NCI-H1105 treated with DMSO at 0.1 percent for 48 hours (cell line): ENCODE measurements at regions not wholly inside any gene's neighbourhood (a gene's known extent, or its start where the extent isn't known, plus 50 kb on each side); places are given as distances from the start of the nearest gene placed in this dataset.

Experiments used
- DNase-seq: peaks from one replicate; lab custom pipeline; 2025; lab: John Stamatoyannopoulos, UW

DNA sequence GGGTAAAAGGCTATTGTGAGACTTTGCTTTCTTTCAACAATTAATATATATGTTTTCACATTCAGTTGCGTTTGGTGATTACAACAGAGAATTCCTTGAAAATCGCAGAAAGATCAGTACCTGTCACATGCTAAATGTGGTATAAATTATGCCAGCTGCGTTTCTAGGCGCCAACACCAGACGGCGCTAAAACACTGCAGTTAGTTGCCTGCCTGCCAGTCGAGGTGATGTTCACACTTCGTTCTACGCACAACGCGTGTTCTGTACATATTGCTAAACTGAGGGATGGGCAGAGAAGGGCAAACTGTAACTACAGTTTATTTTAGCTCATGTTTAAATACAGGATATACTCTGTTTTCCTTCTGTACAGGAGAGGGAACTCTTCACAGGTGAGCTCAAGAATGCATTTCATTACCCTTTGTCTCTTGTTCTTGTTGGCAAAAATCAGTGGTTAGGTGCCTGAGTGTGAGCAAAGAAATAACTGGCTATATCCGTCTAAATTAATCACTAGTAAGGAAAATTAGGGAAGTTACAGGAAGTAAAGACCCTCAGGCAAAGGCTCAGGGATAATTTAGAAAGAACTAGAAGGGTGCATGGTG lies 100.1 kb upstream of the RGS17 start:
- no peak for DNase-seq

DNA sequence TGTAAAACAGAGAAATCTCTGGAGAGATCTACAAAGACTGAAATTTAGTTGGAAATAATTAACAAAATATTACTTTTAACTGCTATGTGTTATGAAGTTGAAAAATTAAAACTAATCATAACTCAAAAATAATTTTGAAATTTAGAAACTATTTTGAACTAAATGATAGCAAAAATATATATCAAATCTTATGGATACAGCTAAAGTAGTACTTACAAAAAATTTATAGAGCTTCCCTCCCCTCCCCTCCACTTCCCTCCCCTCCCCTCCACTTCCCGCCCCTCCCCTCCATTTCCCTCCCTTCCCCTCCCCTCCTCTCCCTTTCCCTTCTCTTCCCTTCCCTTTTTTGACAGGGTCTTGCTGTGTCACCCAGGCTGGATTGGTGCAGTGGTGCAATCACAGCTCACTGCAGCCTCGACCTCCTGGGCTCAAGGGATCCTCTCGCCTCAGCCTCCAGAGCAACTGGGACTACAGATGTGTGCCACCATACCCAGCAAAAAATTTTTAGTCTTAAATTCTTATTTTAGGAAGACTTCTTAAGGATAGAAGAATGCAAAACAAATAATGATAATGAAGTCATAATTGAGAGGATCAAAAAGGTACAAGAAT lies 87.2 kb upstream of the RGS17 start:
- DNase-seq, result no peak

DNA sequence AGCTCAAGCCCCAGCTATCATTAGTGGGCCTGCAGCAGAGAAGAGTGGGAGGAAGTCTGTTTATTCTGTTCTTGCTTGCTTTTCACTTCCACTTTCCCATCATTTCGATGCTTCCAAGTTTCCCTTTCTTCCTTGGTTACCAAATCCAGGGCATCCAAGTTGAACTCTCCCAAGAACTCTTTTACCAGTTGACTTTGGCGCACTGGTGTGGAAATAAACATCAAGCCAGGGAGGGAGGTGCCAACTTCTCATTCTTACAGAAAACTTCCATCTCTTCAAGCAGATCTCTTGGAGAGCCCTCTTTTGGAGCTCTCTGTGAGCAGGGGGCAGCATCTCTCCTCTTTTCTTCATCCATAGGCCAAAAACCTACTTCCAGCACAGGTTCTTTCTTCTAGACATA lies 85.7 kb upstream of the RGS17 start:
- no peak for DNase-seq

DNA sequence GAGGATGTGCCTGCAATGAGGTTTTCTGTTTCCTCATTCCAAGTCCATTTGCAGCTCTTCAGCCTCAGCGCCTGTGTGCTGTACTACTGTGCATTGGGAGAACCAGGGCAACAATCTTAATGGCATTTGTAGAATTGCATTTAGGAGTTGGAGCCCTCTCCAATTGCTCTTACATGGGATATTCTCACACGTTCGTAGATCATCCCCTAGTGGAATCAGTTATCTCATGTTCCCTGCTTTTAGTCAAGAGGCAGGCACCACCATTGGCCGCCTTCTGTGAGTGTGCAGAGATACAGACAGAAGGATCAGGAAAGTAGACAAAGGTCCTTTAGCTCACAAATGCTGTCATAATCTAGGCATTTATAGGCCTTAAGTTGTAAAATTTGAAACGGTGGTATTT lies 84.2 kb upstream of the RGS17 start:
- DNase-seq, result no peak

DNA sequence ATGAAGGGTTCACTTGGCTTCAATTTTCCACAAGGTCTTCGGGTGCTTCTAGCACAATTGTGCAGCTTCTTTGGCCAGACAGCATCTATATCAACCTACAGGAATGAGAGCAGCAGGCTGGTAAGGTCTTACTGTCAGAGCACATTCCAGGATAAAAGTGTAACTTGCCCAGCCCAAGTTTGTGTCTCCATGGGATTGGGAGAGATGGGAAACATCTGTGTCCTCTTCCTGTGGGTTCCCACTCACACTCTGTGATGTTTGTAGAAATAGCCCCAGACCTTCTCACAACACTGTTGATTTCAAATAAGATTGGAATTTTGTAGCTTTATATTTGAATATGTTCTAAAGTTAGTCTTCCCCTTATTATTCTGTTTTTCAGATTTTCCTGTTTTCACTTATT lies 83.4 kb upstream of the RGS17 start:
- no peak for DNase-seq

DNA sequence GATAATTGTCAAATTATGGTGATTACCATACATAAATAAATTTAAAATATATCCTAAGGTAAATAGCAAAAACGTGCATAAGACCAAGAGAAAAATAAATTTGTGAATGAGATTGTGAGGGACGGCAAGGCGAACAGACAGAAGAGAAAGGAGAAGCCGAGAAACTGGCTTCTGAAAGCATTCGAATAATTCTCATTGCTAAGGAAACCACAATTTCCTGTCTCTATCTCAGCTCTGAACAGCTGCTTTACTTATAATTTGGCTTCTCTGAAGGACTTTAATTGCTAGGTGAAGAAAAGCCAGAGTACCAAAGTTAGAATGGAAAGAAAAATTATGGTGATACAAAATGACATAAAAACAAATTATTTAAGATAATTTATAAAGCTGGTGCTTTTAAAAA lies 79.0 kb upstream of the RGS17 start:
- no peak for DNase-seq

DNA sequence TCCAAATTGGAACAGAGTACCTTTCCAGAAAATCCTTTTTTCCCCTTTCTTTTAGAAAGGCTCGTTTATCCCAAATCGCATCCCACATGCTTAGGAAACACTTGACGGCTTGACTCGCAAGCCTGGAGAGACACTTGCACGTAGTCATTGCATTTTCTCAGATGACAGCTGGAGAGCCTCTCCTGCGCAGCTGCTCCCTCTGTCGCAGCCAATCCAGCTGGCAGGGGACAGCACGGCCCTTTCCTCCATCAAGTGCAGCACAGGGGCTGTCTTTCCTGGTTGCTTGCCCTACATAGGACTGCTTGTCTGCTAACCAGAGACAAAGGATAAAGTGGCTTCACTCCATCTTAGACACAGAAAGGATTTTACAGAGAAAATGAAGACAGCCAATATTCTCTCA lies 77.6 kb upstream of the RGS17 start:
- no peak for DNase-seq

DNA sequence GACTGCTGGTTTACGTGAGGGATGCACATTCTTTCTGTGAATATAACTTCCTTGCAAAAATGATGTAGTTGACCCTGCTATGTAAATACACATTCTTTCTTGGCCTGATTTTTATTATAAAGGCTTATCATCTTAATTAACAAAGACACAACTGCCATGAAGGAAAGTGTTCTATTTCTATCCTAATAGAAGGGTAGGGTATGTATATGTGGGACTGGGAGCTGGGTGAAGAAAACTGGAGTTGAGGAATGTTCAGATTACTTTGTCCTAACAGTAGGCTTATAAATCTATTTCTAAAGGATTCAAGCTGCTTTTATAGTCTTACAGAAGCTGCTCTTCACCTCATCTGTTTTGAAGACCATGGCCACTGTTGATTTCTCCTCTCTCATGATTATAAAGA lies 76.5 kb upstream of the RGS17 start:
- DNase-seq, result no peak

DNA sequence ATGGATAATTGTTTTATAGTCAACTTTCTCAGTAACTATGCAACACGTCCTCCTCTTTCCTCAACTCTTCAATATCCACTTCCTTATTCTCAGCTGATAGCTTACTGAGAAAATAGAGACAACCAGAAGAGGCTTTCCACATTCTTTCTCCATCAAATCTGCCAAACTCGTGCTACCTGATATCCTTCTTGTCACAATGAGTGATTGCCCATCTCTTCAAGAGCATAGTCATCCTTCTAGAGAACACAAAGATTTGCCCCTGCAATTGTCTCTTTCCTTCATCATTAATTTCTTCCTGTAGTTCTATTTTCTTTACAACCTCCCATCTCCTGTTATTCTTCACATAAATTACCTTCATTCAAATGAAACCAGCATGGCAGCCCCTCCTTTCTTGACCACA lies 75.9 kb upstream of the RGS17 start:
- DNase-seq, result no peak

DNA sequence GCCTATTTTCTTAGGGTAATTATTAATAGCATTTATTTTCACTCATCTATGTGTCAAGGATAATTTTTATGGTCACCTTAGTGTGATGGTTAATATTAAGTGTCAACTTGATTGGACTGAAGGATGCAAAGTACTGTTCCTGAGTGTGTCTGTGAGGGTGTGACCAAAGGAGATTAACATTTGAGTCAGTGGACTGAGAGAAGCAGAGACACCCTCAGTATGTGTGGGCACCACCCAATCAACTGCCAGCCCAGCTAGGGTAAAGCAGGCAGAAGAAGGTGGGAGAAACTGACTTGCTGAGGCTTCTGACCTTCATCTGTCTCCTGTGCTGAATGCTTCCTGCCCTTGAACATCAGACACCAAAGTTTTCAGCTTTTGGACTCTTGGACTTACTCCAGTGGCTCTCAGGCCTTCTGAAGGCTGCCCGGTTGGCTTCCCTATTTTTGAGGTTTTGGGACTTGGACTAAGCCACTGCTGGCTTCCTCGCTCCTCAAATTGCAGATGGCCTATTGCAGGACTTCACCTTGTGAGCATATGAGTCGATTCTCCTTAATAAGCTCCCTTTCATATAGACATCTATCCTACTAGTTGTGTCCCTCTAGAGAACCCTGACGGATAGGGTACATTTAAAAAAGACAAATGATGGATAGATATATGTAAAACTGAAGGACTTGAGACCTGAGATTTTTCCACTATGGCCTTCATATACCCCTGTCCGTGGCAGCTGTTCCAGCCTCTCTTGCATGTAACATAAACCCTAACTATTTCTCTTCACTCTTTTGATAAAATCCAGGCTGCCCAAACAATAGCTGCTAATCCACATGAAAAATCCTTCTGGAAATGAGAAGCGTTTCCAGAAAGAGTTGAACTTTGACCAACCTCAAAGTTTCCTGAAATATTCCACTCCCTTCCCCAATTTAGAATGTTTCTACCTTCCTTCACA lies 62.1 kb upstream of the RGS17 start:
- DNase-seq, result no peak

DNA sequence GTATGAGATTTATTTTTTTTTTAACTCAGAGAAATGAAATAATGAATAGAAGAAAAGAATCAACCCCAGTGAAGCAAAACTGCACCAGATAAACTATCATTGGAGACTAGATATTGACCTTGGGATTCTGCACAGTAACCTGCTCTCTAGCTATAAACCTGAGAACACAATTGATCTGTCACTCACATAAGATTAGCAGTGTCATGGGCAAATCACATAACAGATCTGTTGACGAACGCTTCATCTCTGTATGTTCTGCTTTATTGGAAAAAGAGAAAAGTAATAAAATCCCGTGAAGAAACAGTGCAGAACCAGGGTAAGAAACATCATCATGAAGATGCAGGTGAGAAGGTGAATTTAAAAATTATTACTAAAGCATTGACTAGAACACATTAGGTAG lies 52.8 kb upstream of the RGS17 start:
- DNase-seq, result no peak
